Activated CD8-positive, alpha-beta T cell treated with anti-CD3 and anti-CD28 coated beads for 36 hours (primary cell): ENCODE measurements at regions not wholly inside any gene's neighbourhood (a gene's known extent, or its start where the extent isn't known, plus 50 kb on each side); places are given as distances from the start of the nearest gene placed in this dataset.

Experiments
- ATAC-seq: fragments of 200-7000 bp; cut with Tn5 transposase; one replicate; pipeline ENCODE4 v1.10.0; 2021; ENCODE audit warnings: mild to moderate bottlenecking, moderate library complexity
- CTCF ChIA-PET: fragments of 350-600 bp; sonication (Branson Sonifier 250); formaldehyde crosslinking; loops from one replicate; lab custom pipeline; 2021; ENCODE audit warnings: antibody characterized with exemption; lab: Charles Lee
- POLR2A ChIA-PET: fragments of 350-600 bp; sonication (Branson Sonifier 250); formaldehyde crosslinking; loops from one replicate; lab custom pipeline; 2021; ENCODE audit warnings: antibody characterized with exemption; lab: Charles Lee
- DNase-seq: peaks from one replicate; pipeline ENCODE4 v3.0.0-alpha.2; 2020
- H3K27ac Mint-ChIP-seq: one replicate; pipeline ENCODE4 v1.8.0; 2021; ENCODE audit warnings: mild to moderate bottlenecking, mixed read lengths
- H3K27me3 Mint-ChIP-seq: one replicate; pipeline ENCODE4 v1.8.0; 2021; ENCODE audit warnings: mixed read lengths
- H3K36me3 Mint-ChIP-seq: one replicate; pipeline ENCODE4 v1.8.0; 2021; ENCODE audit warnings: low read depth, mixed read lengths
- H3K4me1 Mint-ChIP-seq: one replicate; pipeline ENCODE4 v1.8.0; 2021; ENCODE audit warnings: low read depth, mixed read lengths
- H3K4me3 Mint-ChIP-seq: one replicate; pipeline ENCODE4 v1.8.0; 2021; ENCODE audit warnings: mild to moderate bottlenecking, moderate library complexity, mixed read lengths
- H3K9me3 Mint-ChIP-seq: one replicate; pipeline ENCODE4 v1.8.0; 2021; ENCODE audit warnings: mixed read lengths
- CTCF ChIP-seq: fragments of 200-600 bp; IDR thresholded peaks from one replicate; pipeline ENCODE4 v1.8.0; 2022; ENCODE audit warnings: antibody characterized with exemption, mild to moderate bottlenecking
- intact Hi-C: fragments of 100-400 bp; cut with micrococcal nuclease; formaldehyde crosslinking; loops from one replicate; pipeline ENCODE4 v1.10.0; 2022

DNA sequence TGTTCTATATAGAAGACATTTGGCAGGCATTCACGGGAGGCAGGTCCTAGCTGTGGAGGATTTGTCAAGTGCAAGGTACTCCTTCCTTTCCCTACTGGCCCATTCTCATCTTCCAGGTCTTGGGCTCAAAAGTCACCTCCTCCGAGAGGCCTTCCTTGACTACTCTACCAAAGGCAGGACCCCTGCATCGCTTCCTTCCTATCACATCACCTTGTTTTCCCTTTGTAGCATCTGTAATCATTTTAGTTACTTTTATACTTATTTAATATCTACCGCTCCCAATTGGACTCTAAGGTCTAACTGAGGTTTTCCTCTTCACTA lies 296.8 kb upstream of the KAZN start:
- intact Hi-C loops = no loop called here
- Mint-ChIP-seq H3K9me3 (no peaks in the 10 kb centered on the region), H3K27ac (no peak overlapping the region), H3K36me3 (no peaks in the 10 kb centered on the region), H3K27me3 (peaks cover 5% of the 10 kb centered on the region), H3K4me1 (no peaks in the 10 kb centered on the region), H3K4me3 (no peak overlapping the region)
- DNase-seq (no peak), ATAC-seq (no peak)
- TF ChIP-seq CTCF = no peak
- ChIA-PET CTCF (no interaction called here), POLR2A (no interaction called here)

DNA sequence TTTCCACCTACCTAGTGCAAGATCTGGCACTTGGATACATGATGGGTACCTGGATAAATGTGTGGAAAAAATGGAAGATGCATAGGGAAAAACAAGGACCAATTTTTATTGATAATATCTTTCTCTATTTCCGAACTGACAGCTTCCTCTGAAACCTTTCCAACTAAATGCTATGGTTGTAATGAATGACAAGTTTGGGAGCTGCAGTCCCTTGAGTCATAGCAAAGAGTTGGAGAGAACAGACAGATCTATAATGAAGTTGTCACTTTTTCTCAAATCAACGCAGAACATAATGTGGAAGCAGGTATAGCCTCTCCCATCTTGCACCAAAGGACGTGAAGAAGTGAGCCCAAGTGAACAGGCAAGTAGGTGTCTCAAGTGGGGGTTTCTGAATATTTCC lies 296.5 kb upstream of the KAZN start:
- TF ChIP-seq CTCF = no peak

GRCh38 chr1:14303011-14303410 lies 295.5 kb upstream of the KAZN start:
- ChIA-PET CTCF (no interaction called here), POLR2A (no interaction called here)
- H3K36me3 Mint-ChIP-seq = no peaks in the 10 kb centered on the region
- ATAC-seq (no peak), DNase-seq (no peak)
- intact Hi-C loops = no loop called here
- TF ChIP-seq CTCF = no peak
- H3K27ac Mint-ChIP-seq = no peak overlapping the region
- H3K27me3 Mint-ChIP-seq = peaks cover 5% of the 10 kb centered on the region
- H3K9me3 Mint-ChIP-seq = no peaks in the 10 kb centered on the region
- no peak overlapping the region for H3K4me3 Mint-ChIP-seq
- no peaks in the 10 kb centered on the region for H3K4me1 Mint-ChIP-seq

More for the DNA sequence above, 296.5 kb upstream of the KAZN start:
- Mint-ChIP-seq H3K4me3 (no peak overlapping the region), H3K27ac (no peak overlapping the region), H3K9me3 (no peaks in the 10 kb centered on the region), H3K4me1 (no peaks in the 10 kb centered on the region), H3K36me3 (no peaks in the 10 kb centered on the region), H3K27me3 (peaks cover 5% of the 10 kb centered on the region)
- no peak for ATAC-seq
- ChIA-PET CTCF (no interaction called here), POLR2A (no interaction called here)
- intact Hi-C loops = no loop called here
- DNase-seq = no peak

DNA sequence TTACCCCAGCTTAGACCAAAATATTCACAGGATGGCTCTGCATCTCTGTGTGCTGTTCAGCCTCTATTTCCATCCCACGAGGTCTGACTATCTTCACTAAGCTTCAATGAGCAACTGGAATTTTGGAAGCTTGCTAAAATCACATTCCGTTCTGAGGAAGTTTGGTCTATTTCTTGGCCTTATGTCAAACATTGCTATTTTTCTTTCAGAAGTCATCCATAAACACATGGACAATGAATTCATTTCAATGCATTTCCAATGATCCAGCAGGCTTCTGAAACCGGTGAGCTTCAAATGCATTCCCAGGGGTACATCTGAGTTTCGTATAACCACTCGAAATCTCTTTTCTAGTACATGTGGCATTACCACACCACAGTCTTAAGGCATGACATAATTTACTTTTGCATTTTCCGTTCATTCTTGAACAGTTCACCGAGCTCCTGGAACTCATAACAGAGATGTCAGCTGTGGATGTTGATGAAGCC lies 294.1 kb upstream of the KAZN start:
- H3K4me3 Mint-ChIP-seq = no peak overlapping the region
- TF ChIP-seq CTCF = no peak
- intact Hi-C loops = no loop called here
- H3K36me3 Mint-ChIP-seq = no peaks in the 10 kb centered on the region
- POLR2A ChIA-PET = no interaction called here
- peaks cover 2% of the 10 kb centered on the region for H3K27me3 Mint-ChIP-seq
- H3K9me3 Mint-ChIP-seq = no peaks in the 10 kb centered on the region
- ATAC-seq = no peak
- H3K4me1 Mint-ChIP-seq = no peaks in the 10 kb centered on the region
- CTCF ChIA-PET = no interaction called here
- H3K27ac Mint-ChIP-seq = no peak overlapping the region
- DNase-seq = no peak

- no peak overlapping the region for H3K4me3 Mint-ChIP-seq
- ATAC-seq (no peak), DNase-seq (no peak)
- no peaks in the 10 kb centered on the region for H3K9me3 Mint-ChIP-seq
- H3K4me1 Mint-ChIP-seq = no peaks in the 10 kb centered on the region
- POLR2A ChIA-PET = no interaction called here
- intact Hi-C loops = no loop called here
- no peaks in the 10 kb centered on the region for H3K36me3 Mint-ChIP-seq
- H3K27me3 Mint-ChIP-seq = no peaks in the 10 kb centered on the region
- TF ChIP-seq CTCF = no peak
- CTCF ChIA-PET = no interaction called here
- no peak overlapping the region for H3K27ac Mint-ChIP-seq
Measured at GRCh38 chr1:14308460-14308859, 290.0 kb upstream of the KAZN start.
